Thymus (tissue), 11 donors: ENCODE measurements at regions not wholly inside any gene's neighbourhood (a gene's known extent, or its start where the extent isn't known, plus 50 kb on each side); places are given as distances from the start of the nearest gene placed in this dataset.

Experiments used
- DNase-seq, 9 donors: peaks; one replicate each; pipeline ENCODE4 v3.0.0-alpha.2; 2013; ENCODE audit warnings: low spot score in 9 of 9, low read depth in 6 of 9, missing footprints in 1 of 9
- H3K27ac ChIP-seq, 2 donors: one replicate each; pipeline ENCODE4 v1.5.1; 2013; ENCODE audit warnings: control low read depth in 1 of 2, low read depth in 1 of 2, low read length in 1 of 2, mild to moderate bottlenecking in 1 of 2, moderate library complexity in 1 of 2
- H3K27me3 ChIP-seq, 2 donors: one replicate each; pipeline ENCODE4 v1.5.1; 2013; ENCODE audit warnings: low read length in 1 of 2; ENCODE audit not compliant: control insufficient read depth in 2 of 2, insufficient read depth in 1 of 2
- H3K36me3 ChIP-seq, 2 donors: one replicate each; pipeline ENCODE4 v1.5.1; 2013; ENCODE audit warnings: low read length in 1 of 2, mild to moderate bottlenecking in 1 of 2, moderate library complexity in 1 of 2; ENCODE audit not compliant: control insufficient read depth in 2 of 2, insufficient read depth in 2 of 2
- H3K4me1 ChIP-seq, 2 donors: one replicate each; pipeline ENCODE4 v1.5.1; 2013; ENCODE audit warnings: low read length in 2 of 2; ENCODE audit not compliant: control insufficient read depth in 2 of 2, insufficient read depth in 2 of 2
- H3K4me3 ChIP-seq, 2 donors: one replicate each; pipeline ENCODE4 v1.5.1; 2013; ENCODE audit warnings: low read length in 2 of 2, control low read depth in 1 of 2, mild to moderate bottlenecking in 1 of 2
- H3K9me3 ChIP-seq, 2 donors: one replicate each; pipeline ENCODE4 v1.5.1; 2013; ENCODE audit warnings: low read length in 1 of 2, mild to moderate bottlenecking in 1 of 2; ENCODE audit not compliant: control insufficient read depth in 2 of 2, insufficient read depth in 1 of 2
- WGBS: extraction: QIAGEN DNeasy Blood & Tissue Kit; methylation state at CpG from one replicate; pipeline ENCODE4 v1.1.7; 2013; 5-methylcytosine and 5-hydroxymethylcytosine counted together
- donor health status: healthy.

GRCh38 chr2:21404137-21404536 is 280.4 kb downstream of the TDRD15 start:
- Histone ChIP-seq H3K36me3 (no peaks in the 10 kb centered on the region), H3K27me3 (no peaks in the 10 kb centered on the region), H3K4me1 (no peaks in the 10 kb centered on the region), H3K27ac (no peak overlapping the region), H3K4me3 (no peak overlapping the region), H3K9me3 (no peaks in the 10 kb centered on the region)
- 91% methylated on average over 4 of the region's 4 CpGs for WGBS
- DNase-seq, result no peak

- Histone ChIP-seq H3K27ac (no peak overlapping the region), H3K4me3 (no peak overlapping the region), H3K36me3 (no peaks in the 10 kb centered on the region), H3K4me1 (no peaks in the 10 kb centered on the region), H3K27me3 (no peaks in the 10 kb centered on the region), H3K9me3 (no peaks in the 10 kb centered on the region)
- no peak for DNase-seq
- WGBS, result 88% methylated on average over 7 of the region's 7 CpGs
These were observed 281.3 kb downstream of the TDRD15 start for GRCh38 chr2:21404827-21405625.

GRCh38 chr2:21406386-21406785 is 282.6 kb downstream of the TDRD15 start:
- Histone ChIP-seq H3K4me1 (no peaks in the 10 kb centered on the region), H3K4me3 (no peak overlapping the region), H3K27me3 (no peaks in the 10 kb centered on the region), H3K36me3 (no peaks in the 10 kb centered on the region), H3K9me3 (no peaks in the 10 kb centered on the region), H3K27ac (no peak overlapping the region)
- WGBS, result 87% methylated on average over 1 of the region's 1 CpG
- no peak for DNase-seq

- Histone ChIP-seq H3K9me3 (no peaks in the 10 kb centered on the region), H3K27me3 (no peaks in the 10 kb centered on the region), H3K27ac (no peak overlapping the region), H3K4me1 (no peaks in the 10 kb centered on the region), H3K36me3 (no peaks in the 10 kb centered on the region), H3K4me3 (no peak overlapping the region)
- DNase-seq, result no peak
- WGBS, result 83% methylated on average over 3 of the region's 3 CpGs
These were observed 283.1 kb downstream of the TDRD15 start for GRCh38 chr2:21406911-21407310.

DNA sequence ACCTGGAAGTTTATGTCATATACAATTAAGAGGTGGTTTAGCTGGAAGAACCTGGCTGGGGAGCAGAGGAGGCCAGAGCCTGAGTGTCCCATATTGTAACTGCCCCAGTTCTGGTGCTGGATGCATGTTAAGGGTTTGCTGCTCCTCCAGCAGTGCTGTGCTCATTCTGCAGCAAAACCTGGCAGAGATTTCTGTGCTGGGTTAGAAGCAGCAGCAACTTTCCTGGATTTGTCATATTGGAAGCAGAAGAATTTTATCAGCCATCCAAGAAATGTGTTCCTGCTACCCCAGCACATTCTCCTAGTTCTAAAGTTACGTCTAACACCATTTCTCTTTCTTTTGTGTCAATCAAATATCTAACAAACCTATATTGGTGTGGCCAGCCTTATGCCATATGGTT is 284.1 kb downstream of the TDRD15 start:
- H3K4me1 ChIP-seq, result no peaks in the 10 kb centered on the region
- no peak overlapping the region for H3K27ac ChIP-seq
- no peak overlapping the region for H3K4me3 ChIP-seq
- DNase-seq, result no peak
- H3K9me3 ChIP-seq, result no peaks in the 10 kb centered on the region
- WGBS, result 90% methylated on average over 1 of the region's 1 CpG
- H3K27me3 ChIP-seq, result no peaks in the 10 kb centered on the region
- no peaks in the 10 kb centered on the region for H3K36me3 ChIP-seq

DNA sequence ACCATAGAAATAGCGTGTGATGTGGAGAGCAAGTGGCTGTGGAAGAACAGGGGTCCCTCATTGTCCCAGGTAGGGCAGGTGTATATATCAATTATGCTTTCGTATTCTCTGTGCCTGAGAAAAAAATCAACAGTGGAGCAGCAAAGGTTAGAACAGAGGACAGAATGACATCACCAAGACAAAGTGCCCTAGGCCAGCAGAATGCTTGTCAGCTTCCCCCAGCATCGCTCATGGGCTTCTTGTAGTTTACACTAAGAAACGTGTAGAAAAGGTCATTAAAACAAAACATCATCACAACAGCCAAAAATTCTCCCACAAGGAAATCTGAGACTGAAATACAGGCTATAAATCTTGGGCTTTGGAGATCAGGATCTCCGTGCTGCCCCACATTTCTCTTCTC is 288.0 kb downstream of the TDRD15 start:
- Histone ChIP-seq H3K9me3 (no peaks in the 10 kb centered on the region), H3K27me3 (no peaks in the 10 kb centered on the region), H3K27ac (no peak overlapping the region), H3K4me3 (no peak overlapping the region), H3K4me1 (no peaks in the 10 kb centered on the region), H3K36me3 (no peaks in the 10 kb centered on the region)
- 78% methylated on average over 5 of the region's 5 CpGs for WGBS
- no peak for DNase-seq

DNA sequence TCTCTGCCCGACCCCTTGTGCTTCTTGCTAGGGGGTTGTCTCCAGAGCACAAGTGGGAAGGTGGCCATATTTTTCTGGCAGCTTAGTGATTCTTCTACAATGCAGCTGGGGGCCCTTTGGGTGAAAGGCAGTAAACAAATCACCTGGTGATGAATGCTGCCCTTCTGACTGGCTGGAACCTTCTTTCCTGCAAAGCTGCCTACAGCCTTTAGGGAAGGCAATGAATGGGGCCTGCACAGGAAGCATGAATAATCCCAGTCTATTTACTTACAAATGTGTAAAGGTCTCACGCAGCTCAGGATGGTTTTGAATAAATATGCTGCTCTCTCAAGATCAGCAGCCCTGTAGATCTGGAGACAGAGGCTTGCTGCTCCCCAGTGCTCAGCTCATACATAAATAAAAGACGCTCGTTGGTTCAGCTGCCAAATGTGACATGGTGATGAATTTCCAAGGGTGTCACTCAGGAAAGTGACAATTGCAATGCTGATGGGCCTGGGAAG is 289.2 kb downstream of the TDRD15 start:
- no peaks in the 10 kb centered on the region for H3K4me1 ChIP-seq
- 77% methylated on average over 4 of the region's 4 CpGs for WGBS
- no peak for DNase-seq
- H3K36me3 ChIP-seq, result no peaks in the 10 kb centered on the region
- H3K27ac ChIP-seq, result no peak overlapping the region
- no peak overlapping the region for H3K4me3 ChIP-seq
- H3K27me3 ChIP-seq, result no peaks in the 10 kb centered on the region
- H3K9me3 ChIP-seq, result no peaks in the 10 kb centered on the region

DNA sequence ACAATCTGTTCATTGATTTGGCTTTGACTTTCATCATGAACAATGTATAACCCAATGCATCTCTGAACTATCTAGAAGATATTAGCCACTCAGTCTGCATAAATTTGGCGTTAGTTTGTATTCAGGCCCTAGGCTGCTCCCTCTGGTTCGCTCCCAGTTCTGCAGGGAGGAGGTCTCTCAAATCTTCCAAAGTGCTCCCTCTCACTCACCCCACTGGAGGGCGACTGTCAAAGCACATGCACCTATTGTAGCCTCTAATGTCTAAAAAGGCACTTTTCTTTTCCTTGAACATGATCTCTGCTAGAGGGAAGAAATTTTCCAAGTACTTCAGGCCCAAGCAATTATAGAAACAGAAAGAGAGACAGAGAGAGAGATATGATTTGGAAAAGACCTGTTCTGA is 291.5 kb downstream of the TDRD15 start:
- H3K27ac ChIP-seq, result no peak overlapping the region
- no peaks in the 10 kb centered on the region for H3K9me3 ChIP-seq
- 77% methylated on average over 3 of the region's 3 CpGs for WGBS
- no peaks in the 10 kb centered on the region for H3K36me3 ChIP-seq
- no peak for DNase-seq
- H3K4me3 ChIP-seq, result no peak overlapping the region
- no peaks in the 10 kb centered on the region for H3K27me3 ChIP-seq
- H3K4me1 ChIP-seq, result no peaks in the 10 kb centered on the region

DNA sequence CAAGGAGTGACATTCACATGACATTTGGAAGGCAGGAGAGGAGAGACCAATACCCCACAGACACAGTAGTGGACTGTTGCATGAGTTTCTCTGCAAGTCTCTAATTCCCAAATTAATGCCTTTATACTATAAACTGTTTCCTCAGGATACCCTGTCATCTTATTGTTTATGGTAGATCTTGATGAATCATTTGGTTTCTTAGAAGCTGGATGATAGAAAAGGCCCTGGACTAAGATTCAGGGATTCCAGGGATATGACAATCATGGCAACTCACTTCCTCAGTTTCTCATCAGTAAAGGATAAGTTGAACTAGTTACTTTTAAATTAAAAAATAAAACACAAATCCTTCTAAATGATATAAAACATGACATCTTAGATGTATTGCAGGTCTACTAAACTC is 292.5 kb downstream of the TDRD15 start:
- Histone ChIP-seq H3K9me3 (no peaks in the 10 kb centered on the region), H3K4me3 (no peak overlapping the region), H3K27me3 (no peaks in the 10 kb centered on the region), H3K4me1 (no peaks in the 10 kb centered on the region), H3K36me3 (no peaks in the 10 kb centered on the region), H3K27ac (no peak overlapping the region)
- no peak for DNase-seq
